GM23338 (cell line): ENCODE measurements at regions not wholly inside any gene's neighbourhood (a gene's known extent, or its start where the extent isn't known, plus 50 kb on each side); places are given as distances from the start of the nearest gene placed in this dataset.

Source experiments
- ATAC-seq: fragments of 200-7000 bp; cut with Tn5 transposase; 3 replicates; pipeline ENCODE4 v1.9.1; 2020
- DNase-seq: peaks from one replicate; pipeline ENCODE4 v3.0.0-alpha.2; 2015; ENCODE audit warnings: low spot score
- H2AFZ ChIP-seq: fragments of 200-600 bp; sonication (generic); 2 replicates; pipeline ENCODE4 v1.8.0; 2016; ENCODE audit warnings: antibody characterized with exemption, mild to moderate bottlenecking, moderate library complexity
- H3F3A ChIP-seq: fragments of 200-600 bp; sonication (generic); replicated peaks from 2 replicates; pipeline ENCODE4 v1.8.0; 2017; ENCODE audit warnings: antibody characterized with exemption, mixed run types, low read depth
- H3K27ac ChIP-seq: fragments of 200-600 bp; sonication (generic); 2 replicates; pipeline ENCODE4 v1.6.1; 2016; ENCODE audit warnings: low read depth
- H3K27me3 ChIP-seq: fragments of 200-600 bp; sonication (generic); 2 replicates; pipeline ENCODE4 v1.8.0; 2016; ENCODE audit warnings: mild to moderate bottlenecking, mixed run types, moderate library complexity; ENCODE audit not compliant: insufficient read depth
- H3K36me3 ChIP-seq: fragments of 200-600 bp; sonication (generic); 2 replicates; pipeline ENCODE4 v1.8.0; 2016; ENCODE audit warnings: mild to moderate bottlenecking; ENCODE audit not compliant: insufficient read depth
- H3K4me1 ChIP-seq: fragments of 200-600 bp; sonication (generic); 2 replicates; pipeline ENCODE4 v1.8.0; 2016; ENCODE audit warnings: mild to moderate bottlenecking, moderate library complexity; ENCODE audit not compliant: insufficient read depth
- H3K4me2 ChIP-seq: fragments of 200-600 bp; sonication (generic); 2 replicates; pipeline ENCODE4 v1.7.1; 2017; ENCODE audit warnings: mixed run types
- H3K4me3 ChIP-seq: fragments of 200-600 bp; sonication (generic); 2 replicates; pipeline ENCODE4 v1.6.1; 2016; ENCODE audit warnings: mixed run types
- H3K79me2 ChIP-seq: fragments of 200-600 bp; sonication (generic); replicated peaks from 2 replicates; pipeline ENCODE4 v1.8.0; 2017; ENCODE audit warnings: mild to moderate bottlenecking; ENCODE audit not compliant: insufficient read depth
- H3K9me2 ChIP-seq: fragments of 200-600 bp; sonication (generic); 2 replicates; pipeline ENCODE4 v1.8.0; 2017; ENCODE audit not compliant: insufficient read depth
- H4K20me1 ChIP-seq: fragments of 200-600 bp; sonication (generic); replicated peaks from 2 replicates; pipeline ENCODE4 v1.8.0; 2017; ENCODE audit warnings: mild to moderate bottlenecking; ENCODE audit not compliant: insufficient read depth
- H3K27ac Mint-ChIP-seq: 2 replicates; pipeline ENCODE4 v1.8.0; 2020; ENCODE audit warnings: inconsistent platforms, mild to moderate bottlenecking, moderate library complexity, mixed read lengths
- H3K27me3 Mint-ChIP-seq: 3 replicates; pipeline ENCODE4 v1.8.0; 2022; ENCODE audit warnings: low read depth, mild to moderate bottlenecking, moderate library complexity, mixed read lengths, inconsistent platforms; ENCODE audit not compliant: insufficient read depth, poor library complexity
- H3K36me3 Mint-ChIP-seq: 3 replicates; pipeline ENCODE4 v1.8.0; 2021; ENCODE audit warnings: low read depth, mild to moderate bottlenecking, inconsistent platforms, moderate library complexity, mixed read lengths
- H3K4me1 Mint-ChIP-seq: 3 replicates; pipeline ENCODE4 v1.8.0; 2020; ENCODE audit warnings: mild to moderate bottlenecking, inconsistent platforms, mixed read lengths
- H3K4me3 Mint-ChIP-seq: 3 replicates; pipeline ENCODE4 v1.8.0; 2021; ENCODE audit warnings: moderate library complexity, mild to moderate bottlenecking, inconsistent platforms, mixed read lengths
- H3K9me3 Mint-ChIP-seq: 3 replicates; pipeline ENCODE4 v1.8.0; 2020; ENCODE audit warnings: moderate library complexity, mild to moderate bottlenecking, inconsistent platforms, mixed read lengths
- CREB1 ChIP-seq: fragments of 250-450 bp; sonication (Bioruptor Pico); IDR thresholded peaks from 2 replicates; pipeline ENCODE4 v1.5.0; 2020; ENCODE audit warnings: low read depth, mild to moderate bottlenecking, moderate library complexity
- JUNB ChIP-seq: IDR thresholded peaks from one replicate; pipeline ENCODE4 v1.6.1; 2016; ENCODE audit warnings: antibody characterized with exemption; ENCODE audit not compliant: unreplicated experiment
- NANOG ChIP-seq: IDR thresholded peaks from 2 replicates; pipeline ENCODE4 v1.6.1; 2016; ENCODE audit warnings: antibody characterized with exemption, borderline replicate concordance
- POLR2AphosphoS5 ChIP-seq: IDR thresholded peaks from 2 replicates; pipeline ENCODE4 v1.6.1; 2016; ENCODE audit warnings: antibody characterized with exemption, low read depth
- STAT1 ChIP-seq: IDR thresholded peaks from one replicate; pipeline ENCODE4 v1.6.1; 2016; ENCODE audit warnings: antibody characterized with exemption; ENCODE audit not compliant: unreplicated experiment
- ZNF114 ChIP-seq: fragments of 250-450 bp; sonication (Bioruptor Pico); IDR thresholded peaks from 2 replicates; pipeline ENCODE4 v1.5.0; 2020; ENCODE audit warnings: mild to moderate bottlenecking, moderate library complexity
- ZNF331 ChIP-seq: fragments of 250-450 bp; sonication (Bioruptor Pico); IDR thresholded peaks from 2 replicates; pipeline ENCODE4 v1.5.0; 2020; ENCODE audit warnings: low read depth, mild to moderate bottlenecking, moderate library complexity
- ZNF462 ChIP-seq: fragments of 250-450 bp; sonication (Bioruptor Pico); IDR thresholded peaks from 2 replicates; pipeline ENCODE4 v1.5.0; 2020; ENCODE audit warnings: mild to moderate bottlenecking, moderate library complexity
- TF ChIP-seq, protein P1 (sequence below), 2 experiments: fragments of 200-600 bp in 1 of 2; sonication (generic) in 1 of 2; conservative IDR thresholded peaks; 2 replicates each; pipeline versions ENCODE4 v1.5.1 to v1.6.1; 2016 to 2017; ENCODE audit warnings: antibody characterized with exemption in 2 of 2, low read depth in 2 of 2, mild to moderate bottlenecking in 2 of 2, moderate library complexity in 1 of 2
- TF ChIP-seq, protein P2 (sequence below): IDR thresholded peaks from 2 replicates; pipeline ENCODE4 v1.6.1; 2016; ENCODE audit warnings: antibody characterized with exemption
- TF ChIP-seq, protein P3 (sequence below): IDR thresholded peaks from one replicate; pipeline ENCODE4 v1.6.1; 2018; ENCODE audit warnings: antibody characterized with exemption; ENCODE audit not compliant: unreplicated experiment

DNA sequence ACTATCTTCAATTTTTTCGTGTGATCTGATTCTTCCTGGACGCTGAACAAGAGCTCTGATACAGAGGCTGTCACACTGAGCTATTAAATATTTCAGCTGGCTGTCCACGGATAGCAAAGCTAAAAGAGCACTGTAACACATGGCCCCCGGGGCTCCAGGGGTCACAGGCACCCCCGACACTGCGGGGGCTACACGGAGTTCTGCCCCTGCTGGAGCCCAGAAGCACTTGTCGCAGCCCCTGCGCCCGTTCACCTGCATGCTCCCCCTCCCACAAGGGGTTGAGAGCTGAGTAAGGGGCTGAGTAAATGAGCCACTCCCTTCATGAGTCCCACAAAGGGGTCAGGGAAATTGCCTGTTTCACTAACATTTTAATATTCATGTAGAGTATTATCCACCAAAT lies 316.3 kb downstream of the TMEM167A start:
- no peaks in the 10 kb centered on the region; the same call in 1 of the 2 replicates for H3K9me2 ChIP-seq
- no peak overlapping the region for H3K4me3 Mint-ChIP-seq
- DNase-seq (no peak), ATAC-seq (no peak)
- H4K20me1 ChIP-seq: no peaks in the 10 kb centered on the region
- no peaks in the 10 kb centered on the region for H3K79me2 ChIP-seq
- TF ChIP-seq STAT1: no peak
- TF ChIP-seq NANOG: no peak
- TF ChIP-seq, protein P1, sequence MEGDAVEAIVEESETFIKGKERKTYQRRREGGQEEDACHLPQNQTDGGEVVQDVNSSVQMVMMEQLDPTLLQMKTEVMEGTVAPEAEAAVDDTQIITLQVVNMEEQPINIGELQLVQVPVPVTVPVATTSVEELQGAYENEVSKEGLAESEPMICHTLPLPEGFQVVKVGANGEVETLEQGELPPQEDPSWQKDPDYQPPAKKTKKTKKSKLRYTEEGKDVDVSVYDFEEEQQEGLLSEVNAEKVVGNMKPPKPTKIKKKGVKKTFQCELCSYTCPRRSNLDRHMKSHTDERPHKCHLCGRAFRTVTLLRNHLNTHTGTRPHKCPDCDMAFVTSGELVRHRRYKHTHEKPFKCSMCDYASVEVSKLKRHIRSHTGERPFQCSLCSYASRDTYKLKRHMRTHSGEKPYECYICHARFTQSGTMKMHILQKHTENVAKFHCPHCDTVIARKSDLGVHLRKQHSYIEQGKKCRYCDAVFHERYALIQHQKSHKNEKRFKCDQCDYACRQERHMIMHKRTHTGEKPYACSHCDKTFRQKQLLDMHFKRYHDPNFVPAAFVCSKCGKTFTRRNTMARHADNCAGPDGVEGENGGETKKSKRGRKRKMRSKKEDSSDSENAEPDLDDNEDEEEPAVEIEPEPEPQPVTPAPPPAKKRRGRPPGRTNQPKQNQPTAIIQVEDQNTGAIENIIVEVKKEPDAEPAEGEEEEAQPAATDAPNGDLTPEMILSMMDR (conservative IDR thresholded peaks at IDR 0.05; ENCODE audit: low read depth in 2 of 2): no peak
- no peak for TF ChIP-seq CREB1
- no peak for TF ChIP-seq POLR2AphosphoS5
- no peak for TF ChIP-seq ZNF114 (CRISPR knock-in tag)
- no peak for TF ChIP-seq JUNB
- no peak for TF ChIP-seq ZNF462
- TF ChIP-seq, protein P2, sequence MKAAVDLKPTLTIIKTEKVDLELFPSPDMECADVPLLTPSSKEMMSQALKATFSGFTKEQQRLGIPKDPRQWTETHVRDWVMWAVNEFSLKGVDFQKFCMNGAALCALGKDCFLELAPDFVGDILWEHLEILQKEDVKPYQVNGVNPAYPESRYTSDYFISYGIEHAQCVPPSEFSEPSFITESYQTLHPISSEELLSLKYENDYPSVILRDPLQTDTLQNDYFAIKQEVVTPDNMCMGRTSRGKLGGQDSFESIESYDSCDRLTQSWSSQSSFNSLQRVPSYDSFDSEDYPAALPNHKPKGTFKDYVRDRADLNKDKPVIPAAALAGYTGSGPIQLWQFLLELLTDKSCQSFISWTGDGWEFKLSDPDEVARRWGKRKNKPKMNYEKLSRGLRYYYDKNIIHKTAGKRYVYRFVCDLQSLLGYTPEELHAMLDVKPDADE: no peak
- no peak for TF ChIP-seq ZNF331 (CRISPR knock-in tag)
- TF ChIP-seq, protein P3, sequence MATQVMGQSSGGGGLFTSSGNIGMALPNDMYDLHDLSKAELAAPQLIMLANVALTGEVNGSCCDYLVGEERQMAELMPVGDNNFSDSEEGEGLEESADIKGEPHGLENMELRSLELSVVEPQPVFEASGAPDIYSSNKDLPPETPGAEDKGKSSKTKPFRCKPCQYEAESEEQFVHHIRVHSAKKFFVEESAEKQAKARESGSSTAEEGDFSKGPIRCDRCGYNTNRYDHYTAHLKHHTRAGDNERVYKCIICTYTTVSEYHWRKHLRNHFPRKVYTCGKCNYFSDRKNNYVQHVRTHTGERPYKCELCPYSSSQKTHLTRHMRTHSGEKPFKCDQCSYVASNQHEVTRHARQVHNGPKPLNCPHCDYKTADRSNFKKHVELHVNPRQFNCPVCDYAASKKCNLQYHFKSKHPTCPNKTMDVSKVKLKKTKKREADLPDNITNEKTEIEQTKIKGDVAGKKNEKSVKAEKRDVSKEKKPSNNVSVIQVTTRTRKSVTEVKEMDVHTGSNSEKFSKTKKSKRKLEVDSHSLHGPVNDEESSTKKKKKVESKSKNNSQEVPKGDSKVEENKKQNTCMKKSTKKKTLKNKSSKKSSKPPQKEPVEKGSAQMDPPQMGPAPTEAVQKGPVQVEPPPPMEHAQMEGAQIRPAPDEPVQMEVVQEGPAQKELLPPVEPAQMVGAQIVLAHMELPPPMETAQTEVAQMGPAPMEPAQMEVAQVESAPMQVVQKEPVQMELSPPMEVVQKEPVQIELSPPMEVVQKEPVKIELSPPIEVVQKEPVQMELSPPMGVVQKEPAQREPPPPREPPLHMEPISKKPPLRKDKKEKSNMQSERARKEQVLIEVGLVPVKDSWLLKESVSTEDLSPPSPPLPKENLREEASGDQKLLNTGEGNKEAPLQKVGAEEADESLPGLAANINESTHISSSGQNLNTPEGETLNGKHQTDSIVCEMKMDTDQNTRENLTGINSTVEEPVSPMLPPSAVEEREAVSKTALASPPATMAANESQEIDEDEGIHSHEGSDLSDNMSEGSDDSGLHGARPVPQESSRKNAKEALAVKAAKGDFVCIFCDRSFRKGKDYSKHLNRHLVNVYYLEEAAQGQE: no peak
- H3K27me3 ChIP-seq: no peaks in the 10 kb centered on the region
- H3K4me3 ChIP-seq: no peak overlapping the region
- no peak overlapping the region for H3K27ac ChIP-seq
- H3F3A ChIP-seq: no peaks in the 10 kb centered on the region
- H3K27ac Mint-ChIP-seq: no peak overlapping the region
- no peak overlapping the region for H3K4me2 ChIP-seq
- H3K4me1 ChIP-seq: no peaks in the 10 kb centered on the region
- no peaks in the 10 kb centered on the region for H3K36me3 ChIP-seq
- no peaks in the 10 kb centered on the region for H3K36me3 Mint-ChIP-seq
- no peaks in the 10 kb centered on the region for H3K4me1 Mint-ChIP-seq
- H3K27me3 Mint-ChIP-seq: peaks cover 5% of the 10 kb centered on the region
- H2AFZ ChIP-seq: no peak overlapping the region
- H3K9me3 Mint-ChIP-seq: peaks cover 3% of the 10 kb centered on the region; the same call in 2 of the 3 replicates
